B cell (primary cell): ENCODE measurements at regions not wholly inside any gene's neighbourhood (a gene's known extent, or its start where the extent isn't known, plus 50 kb on each side); places are given as distances from the start of the nearest gene placed in this dataset.

ENCODE experiments used
- ATAC-seq: fragments of 200-7000 bp; cut with Tn5 transposase; one replicate; pipeline ENCODE4 v1.10.0; 2021; ENCODE audit warnings: low read depth, mild to moderate bottlenecking, moderate number of reproducible peaks, moderate library complexity
- CTCF ChIA-PET: fragments of 350-600 bp; sonication (Branson Sonifier 250); formaldehyde crosslinking; loops from one replicate; lab custom pipeline; 2021; ENCODE audit warnings: antibody characterized with exemption, inconsistent platforms; lab: Charles Lee
- POLR2A ChIA-PET: fragments of 350-600 bp; sonication (Branson Sonifier 250); formaldehyde crosslinking; loops from one replicate; lab custom pipeline; 2021; ENCODE audit warnings: antibody characterized with exemption; lab: Charles Lee
- DNase-seq: peaks from one replicate; pipeline ENCODE4 v3.0.0; 2013
- H2AFZ ChIP-seq: 2 replicates; pipeline ENCODE4 v1.6.1; 2012; ENCODE audit warnings: mild to moderate bottlenecking, low read depth, low read length; ENCODE audit not compliant: insufficient read depth, poor library complexity, severe bottlenecking
- H3K27ac ChIP-seq, 2 donors: 1 replicate in 1 of 2; 2 replicates in 1 of 2; pipeline ENCODE4 v1.5.1; 2012 to 2013; ENCODE audit warnings: low read length in 2 of 2, mild to moderate bottlenecking in 2 of 2, moderate library complexity in 1 of 2
- H3K27me3 ChIP-seq, 4 experiments: fragments of 200-600 bp in 1 of 4; sonication (generic) in 1 of 4; replicated peaks in 1 of 4; 1 replicate in 2 of 4; 2 replicates in 2 of 4; pipeline versions ENCODE4 v1.6.1 to v1.7.0; 2013 to 2016; ENCODE audit warnings: low read length in 3 of 4, mild to moderate bottlenecking in 2 of 4, mixed read lengths in 1 of 4, moderate library complexity in 1 of 4; ENCODE audit not compliant: insufficient read depth in 4 of 4, control insufficient read depth in 3 of 4; ENCODE audit errors: control extremely low read depth in 1 of 4
- H3K36me3 ChIP-seq, 2 experiments: replicated peaks in 1 of 2; 1 replicate in 1 of 2; 2 replicates in 1 of 2; pipeline versions ENCODE4 v1.6.1 to v1.7.1; 2013; ENCODE audit warnings: low read length in 1 of 2; ENCODE audit not compliant: insufficient read depth in 2 of 2, control insufficient read depth in 1 of 2; ENCODE audit errors: control extremely low read depth in 1 of 2, extremely low read depth in 1 of 2
- H3K4me1 ChIP-seq, 2 donors: fragments of 200-600 bp in 1 of 2; sonication (generic) in 1 of 2; 1 replicate in 1 of 2; 2 replicates in 1 of 2; pipeline versions ENCODE4 v1.5.1 to v1.6.1; 2013 to 2017; ENCODE audit warnings: low read length in 2 of 2; ENCODE audit not compliant: control insufficient read depth in 2 of 2, insufficient read depth in 2 of 2
- H3K4me2 ChIP-seq: replicated peaks from 2 replicates; pipeline ENCODE3; 2012; ENCODE audit warnings: mild to moderate bottlenecking, low read depth, low read length; ENCODE audit not compliant: poor library complexity, severe bottlenecking
- H3K4me3 ChIP-seq, 5 experiments: fragments of 200-600 bp in 1 of 5; sonication (generic) in 1 of 5; 1 replicate in 3 of 5; 2 replicates in 2 of 5; pipeline versions ENCODE4 v1.5.1 to v1.7.0; 2011 to 2016; ENCODE audit warnings: low read length in 4 of 5, mild to moderate bottlenecking in 4 of 5, low read depth in 2 of 5, control low read depth in 1 of 5, moderate library complexity in 1 of 5; ENCODE audit not compliant: insufficient read depth in 1 of 5; ENCODE audit errors: control extremely low read depth in 1 of 5, extremely low read depth in 1 of 5
- H3K79me2 ChIP-seq: fragments of 200-600 bp; sonication (generic); one replicate; pipeline ENCODE4 v1.6.0; 2016; ENCODE audit warnings: low read length; ENCODE audit not compliant: control insufficient read depth, insufficient read depth
- H3K9ac ChIP-seq: fragments of 200-600 bp; sonication (generic); 2 replicates; pipeline ENCODE4 v1.6.1; 2017; ENCODE audit warnings: mild to moderate bottlenecking, low read length, moderate library complexity
- H3K9me3 ChIP-seq, 3 donors: one replicate each; pipeline versions ENCODE4 v1.6.1 to v1.7.1; 2013; ENCODE audit warnings: low read length in 2 of 3; ENCODE audit not compliant: control insufficient read depth in 2 of 3, insufficient read depth in 1 of 3; ENCODE audit errors: control extremely low read depth in 1 of 3
- H4K20me1 ChIP-seq: 2 replicates; pipeline ENCODE4 v1.6.0; 2012; ENCODE audit warnings: mild to moderate bottlenecking, low read length; ENCODE audit not compliant: insufficient read depth, control insufficient read depth, poor library complexity, severe bottlenecking
- H3K27ac Mint-ChIP-seq: one replicate; pipeline ENCODE4 v1.8.0; 2021; ENCODE audit warnings: mixed read lengths
- H3K27me3 Mint-ChIP-seq: one replicate; pipeline ENCODE4 v1.8.0; 2021; ENCODE audit warnings: mixed read lengths
- H3K4me1 Mint-ChIP-seq: one replicate; pipeline ENCODE4 v1.8.0; 2021; ENCODE audit warnings: mixed read lengths
- H3K4me3 Mint-ChIP-seq: one replicate; pipeline ENCODE4 v1.8.0; 2021; ENCODE audit warnings: mixed read lengths
- H3K9me3 Mint-ChIP-seq: one replicate; pipeline ENCODE4 v1.8.0; 2022; ENCODE audit warnings: mixed read lengths; ENCODE audit not compliant: insufficient read depth
- CTCF ChIP-seq: fragments of 200-600 bp; IDR thresholded peaks from one replicate; pipeline ENCODE4 v1.8.0; 2022; ENCODE audit warnings: antibody characterized with exemption, mild to moderate bottlenecking
- EZH2 ChIP-seq: IDR thresholded peaks from 2 replicates; pipeline ENCODE4 v1.6.1; 2012; ENCODE audit warnings: borderline replicate concordance, low read depth, mild to moderate bottlenecking, moderate library complexity, low read length; ENCODE audit not compliant: insufficient read depth, poor library complexity, severe bottlenecking
- WGBS: methylation state at CpG from one replicate; pipeline ENCODE4 v1.1.5; 2013; ENCODE audit warnings: missing lambda C conversion rate; ENCODE audit not compliant: insufficient coverage; 5-methylcytosine and 5-hydroxymethylcytosine counted together
- intact Hi-C: fragments of 100-400 bp; cut with micrococcal nuclease; formaldehyde crosslinking; loops from one replicate; pipeline ENCODE4 v1.10.0; 2022

- Histone ChIP-seq H3K4me3 (no peak overlapping the region), H3K9ac (no peak overlapping the region), H3K9me3 (no peaks in the 10 kb centered on the region), H3K4me1 (no peaks in the 10 kb centered on the region), H2AFZ (no peak overlapping the region), H3K27me3 (peaks cover 0 to 4% (median under 1%) of the 10 kb centered on the region in 4 experiments), H3K36me3 (no peaks in the 10 kb centered on the region), H3K79me2 (no peaks in the 10 kb centered on the region), H3K4me2 (no peak overlapping the region), H3K27ac (no peak overlapping the region), H4K20me1 (no peaks in the 10 kb centered on the region)
- POLR2A ChIA-PET: no interaction called here
- H3K4me1 Mint-ChIP-seq: no peaks in the 10 kb centered on the region
- H3K27me3 Mint-ChIP-seq: peaks cover 37% of the 10 kb centered on the region
- TF ChIP-seq EZH2 (no peak), CTCF (no peak)
- H3K4me3 Mint-ChIP-seq: no peak overlapping the region
- intact Hi-C loops: no loop called here
- CTCF ChIA-PET: no interaction called here
- no CpG with 5 or more reads among the region's 4 CpGs for WGBS
- H3K27ac Mint-ChIP-seq: no peak overlapping the region
- ATAC-seq: no peak
- no peak for DNase-seq
- H3K9me3 Mint-ChIP-seq: peaks cover 10% of the 10 kb centered on the region
Measured at GRCh38 chr16:82340531-82340930, 170.5 kb upstream of the MPHOSPH6 start.

- Histone ChIP-seq H3K4me1 (no peaks in the 10 kb centered on the region), H3K27me3 (peaks cover 0 to 2% (median 0%) of the 10 kb centered on the region in 4 experiments), H3K27ac (no peak overlapping the region), H3K4me3 (no peak overlapping the region), H3K36me3 (no peaks in the 10 kb centered on the region), H3K9me3 (no peaks in the 10 kb centered on the region), H3K4me2 (no peak overlapping the region), H4K20me1 (no peaks in the 10 kb centered on the region), H2AFZ (no peak overlapping the region), H3K79me2 (no peaks in the 10 kb centered on the region), H3K9ac (no peak overlapping the region)
- CTCF ChIA-PET: no interaction called here
- H3K4me1 Mint-ChIP-seq: no peaks in the 10 kb centered on the region
- peaks cover 31% of the 10 kb centered on the region for H3K27me3 Mint-ChIP-seq
- H3K4me3 Mint-ChIP-seq: no peak overlapping the region
- intact Hi-C loops: no loop called here
- 83% methylated on average over 1 of the region's 3 CpGs for WGBS
- DNase-seq (no peak), ATAC-seq (no peak)
- no peak overlapping the region for H3K27ac Mint-ChIP-seq
- peaks cover 10% of the 10 kb centered on the region for H3K9me3 Mint-ChIP-seq
- POLR2A ChIA-PET: no interaction called here
- no peak for TF ChIP-seq CTCF
- no peak for TF ChIP-seq EZH2
Measured at GRCh38 chr16:82337355-82337754, 167.3 kb upstream of the MPHOSPH6 start.
